ENCODE measurements at regions not wholly inside any gene's neighbourhood (a gene's known extent, or its start where the extent isn't known, plus 50 kb on each side); places are given as distances from the start of the nearest gene placed in this dataset.

- DNase-seq: no peak
These were observed 63.0 kb upstream of the CD82 start for GRCh38 chr11:44502506-44502905.

- no peak for DNase-seq
These were observed 59.8 kb upstream of the CD82 start for GRCh38 chr11:44505581-44506054.

- DNase-seq: no peak
These were observed 59.0 kb upstream of the CD82 start for GRCh38 chr11:44506375-44507016.

GRCh38 chr11:44507491-44507890, 58.0 kb upstream of the CD82 start:
- DNase-seq: no peak

GRCh38 chr11:44507896-44508445, 57.5 kb upstream of the CD82 start:
- DNase-seq: no peak

- no peak for DNase-seq
These were observed 56.2 kb upstream of the CD82 start for GRCh38 chr11:44509296-44509695.

GRCh38 chr11:44510372-44510771, 55.1 kb upstream of the CD82 start:
- no peak for DNase-seq

- DNase-seq: no peak
These were observed 52.6 kb upstream of the CD82 start for GRCh38 chr11:44512818-44513217.

- DNase-seq: no peak
These were observed 50.4 kb upstream of the CD82 start for GRCh38 chr11:44515048-44515447.

Measured in right hindlimb (tissue), 1 donor.